ENCODE measurements at regions not wholly inside any gene's neighbourhood (a gene's known extent, or its start where the extent isn't known, plus 50 kb on each side); places are given as distances from the start of the nearest gene placed in this dataset.

GRCh38 chr7:51452694-51453093, 136.1 kb upstream of the COBL start:
- Histone ChIP-seq H3K36me3 (no peaks in the 10 kb centered on the region), H3K4me1 (no peaks in the 10 kb centered on the region), H3K27me3 (no peaks in the 10 kb centered on the region), H3K4me3 (no peak overlapping the region), H3K27ac (no peak overlapping the region), H3K9me3 (no peaks in the 10 kb centered on the region)
- no peak for DNase-seq
- TF ChIP-seq CTCF (IDR thresholded peaks at IDR 0.05) (no peak), POLR2AphosphoS5 (IDR thresholded peaks at IDR 0.05) (no peak), POLR2A (IDR thresholded peaks at IDR 0.05) (no peak), EP300 (IDR thresholded peaks at IDR 0.05) (no peak)
- intact Hi-C loops (cut with DNase I; ENCODE audit: low total_unique reads): no loop called here
- 79 to 95% (median 95%) methylated on average over 1 of the region's 1 CpG for WGBS, 5 donors

- Histone ChIP-seq H3K36me3 (no peaks in the 10 kb centered on the region), H3K4me3 (no peak overlapping the region), H3K27me3 (no peaks in the 10 kb centered on the region), H3K4me1 (no peaks in the 10 kb centered on the region), H3K27ac (no peak overlapping the region), H3K9me3 (no peaks in the 10 kb centered on the region)
- no peak for DNase-seq
- 49 to 74% (median 56%) methylated on average over 7 to 10 of the region's 10 CpGs for WGBS, 5 donors
- intact Hi-C loops (cut with DNase I; ENCODE audit: low total_unique reads): no loop called here
- TF ChIP-seq CTCF (IDR thresholded peaks at IDR 0.05) (no peak), POLR2A (IDR thresholded peaks at IDR 0.05) (no peak), POLR2AphosphoS5 (IDR thresholded peaks at IDR 0.05) (no peak), EP300 (IDR thresholded peaks at IDR 0.05) (no peak)
These were observed 135.3 kb upstream of the COBL start for GRCh38 chr7:51451751-51452476.

- H3K36me3 ChIP-seq: no peaks in the 10 kb centered on the region
- no peaks in the 10 kb centered on the region for H3K9me3 ChIP-seq
- peaks cover 0 to 8% (median 0%) of the 10 kb centered on the region in 3 donors for H3K27me3 ChIP-seq
- no peak for DNase-seq
- intact Hi-C loops (cut with DNase I; ENCODE audit: low total_unique reads): no loop called here
- H3K4me1 ChIP-seq: no peaks in the 10 kb centered on the region
- H3K4me3 ChIP-seq: no peak overlapping the region
- H3K27ac ChIP-seq: no peak overlapping the region
- 79 to 92% (median 87%) methylated on average over 6 of the region's 6 CpGs for WGBS, 5 donors
- TF ChIP-seq EP300 (IDR thresholded peaks at IDR 0.05) (no peak), POLR2AphosphoS5 (IDR thresholded peaks at IDR 0.05) (no peak), CTCF (IDR thresholded peaks at IDR 0.05) (no peak), POLR2A (IDR thresholded peaks at IDR 0.05) (no peak)
These were observed 133.9 kb upstream of the COBL start for GRCh38 chr7:51450541-51450940.

GRCh38 chr7:51446785-51447184, 130.2 kb upstream of the COBL start:
- DNase-seq: no peak
- Histone ChIP-seq H3K9me3 (peaks cover 0 to 6% (median 2%) of the 10 kb centered on the region in 4 donors), H3K4me3 (no peak overlapping the region), H3K27ac (no peak overlapping the region), H3K27me3 (peaks cover 0 to 8% (median 0%) of the 10 kb centered on the region in 3 donors), H3K36me3 (no peaks in the 10 kb centered on the region), H3K4me1 (no peaks in the 10 kb centered on the region)
- WGBS, 5 donors: 46 to 63% (median 58%) methylated on average over 5 of the region's 5 CpGs
- TF ChIP-seq POLR2A (IDR thresholded peaks at IDR 0.05): no peak
- no peak for TF ChIP-seq POLR2AphosphoS5 (IDR thresholded peaks at IDR 0.05)
- no peak for TF ChIP-seq CTCF (IDR thresholded peaks at IDR 0.05)
- TF ChIP-seq EP300 (IDR thresholded peaks at IDR 0.05): no peak
- intact Hi-C loops (cut with DNase I; ENCODE audit: low total_unique reads): no loop called here
